ENCODE measurements at regions not wholly inside any gene's neighbourhood (a gene's known extent, or its start where the extent isn't known, plus 50 kb on each side); places are given as distances from the start of the nearest gene placed in this dataset.

DNA sequence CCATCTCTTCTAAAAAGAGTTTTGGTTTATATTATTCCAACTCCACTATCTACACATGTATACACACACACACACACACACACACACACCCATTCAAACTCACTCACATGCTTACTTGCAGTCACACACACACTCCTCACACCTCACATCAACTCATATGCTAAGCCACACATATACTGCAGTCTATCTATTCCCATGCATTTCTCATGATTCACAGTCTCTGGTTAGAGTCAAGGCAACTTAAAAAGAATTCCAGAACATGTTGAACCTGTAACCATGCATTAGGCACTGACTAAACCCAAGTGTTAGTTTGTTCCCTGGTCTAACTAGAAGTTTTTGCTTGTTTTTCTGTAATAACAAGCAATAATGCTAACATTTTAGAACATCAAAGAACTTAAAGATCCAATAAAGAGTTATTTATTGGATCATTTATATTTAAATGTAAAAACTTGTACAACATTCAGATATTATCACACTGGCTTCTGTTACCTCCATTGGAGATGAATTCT, 931.1 kb downstream of the PLA2G4A start:
- no peak for TF ChIP-seq POLR2AphosphoS5 (IDR thresholded peaks at IDR 0.05)
- no peak for TF ChIP-seq POLR2A (IDR thresholded peaks at IDR 0.05)
